ENCODE measurements at regions not wholly inside any gene's neighbourhood (a gene's known extent, or its start where the extent isn't known, plus 50 kb on each side); places are given as distances from the start of the nearest gene placed in this dataset.

DNA sequence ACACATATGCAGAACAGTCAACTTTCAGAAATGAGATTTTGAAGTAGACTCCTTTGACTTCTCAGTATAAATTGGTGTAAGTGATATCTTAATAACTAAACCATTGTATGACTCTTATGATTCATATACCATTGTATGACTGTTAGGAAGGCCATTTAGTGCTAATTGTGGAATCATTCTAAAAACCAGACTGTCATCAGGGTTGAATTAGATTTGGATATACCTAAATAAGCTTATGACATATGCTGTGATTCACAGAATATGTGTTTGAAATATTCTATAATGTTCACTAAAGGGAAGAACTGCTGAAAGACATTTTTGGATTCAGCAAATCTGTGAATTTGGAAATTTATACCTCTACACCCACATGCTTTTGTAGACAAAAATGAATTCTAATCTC is 438.1 kb downstream of the MDFIC start:
- TF ChIP-seq, protein P1, sequence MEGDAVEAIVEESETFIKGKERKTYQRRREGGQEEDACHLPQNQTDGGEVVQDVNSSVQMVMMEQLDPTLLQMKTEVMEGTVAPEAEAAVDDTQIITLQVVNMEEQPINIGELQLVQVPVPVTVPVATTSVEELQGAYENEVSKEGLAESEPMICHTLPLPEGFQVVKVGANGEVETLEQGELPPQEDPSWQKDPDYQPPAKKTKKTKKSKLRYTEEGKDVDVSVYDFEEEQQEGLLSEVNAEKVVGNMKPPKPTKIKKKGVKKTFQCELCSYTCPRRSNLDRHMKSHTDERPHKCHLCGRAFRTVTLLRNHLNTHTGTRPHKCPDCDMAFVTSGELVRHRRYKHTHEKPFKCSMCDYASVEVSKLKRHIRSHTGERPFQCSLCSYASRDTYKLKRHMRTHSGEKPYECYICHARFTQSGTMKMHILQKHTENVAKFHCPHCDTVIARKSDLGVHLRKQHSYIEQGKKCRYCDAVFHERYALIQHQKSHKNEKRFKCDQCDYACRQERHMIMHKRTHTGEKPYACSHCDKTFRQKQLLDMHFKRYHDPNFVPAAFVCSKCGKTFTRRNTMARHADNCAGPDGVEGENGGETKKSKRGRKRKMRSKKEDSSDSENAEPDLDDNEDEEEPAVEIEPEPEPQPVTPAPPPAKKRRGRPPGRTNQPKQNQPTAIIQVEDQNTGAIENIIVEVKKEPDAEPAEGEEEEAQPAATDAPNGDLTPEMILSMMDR (IDR thresholded peaks at IDR 0.05; ENCODE audit: low read depth, low read length, poor library complexity, severe bottlenecking), result no peak
- no peak for TF ChIP-seq EZH2phosphoT487 (IDR thresholded peaks at IDR 0.05; ENCODE audit: borderline replicate concordance, low read length)
